AG04450 (cell line): ENCODE measurements at regions not wholly inside any gene's neighbourhood (a gene's known extent, or its start where the extent isn't known, plus 50 kb on each side); places are given as distances from the start of the nearest gene placed in this dataset.

Experiments
- CTCF ChIA-PET: fragments of 300-600, 350-600 bp; formaldehyde crosslinking; extraction: SDS; loops from one replicate; lab custom pipeline; 2022; ENCODE audit warnings: antibody characterized with exemption, inconsistent platforms; lab: Charles Lee
- POLR2A ChIA-PET: fragments of 350-600 bp; formaldehyde crosslinking; extraction: SDS; loops from one replicate; lab custom pipeline; 2021; ENCODE audit warnings: antibody characterized with exemption, inconsistent platforms; lab: Yijun Ruan, JAX
- DNase-seq: peaks from one replicate; pipeline ENCODE4 v3.0.0-alpha.2; 2011; ENCODE audit warnings: low read depth, low spot score
- H3K27ac ChIP-seq: one replicate; pipeline ENCODE4 v1.5.1; 2012; ENCODE audit warnings: low read depth, low read length, control low read depth
- H3K27me3 ChIP-seq: one replicate; pipeline ENCODE4 v1.6.0; 2012; ENCODE audit warnings: low read length; ENCODE audit not compliant: control insufficient read depth, insufficient read depth
- H3K4me3 ChIP-seq: 2 replicates; pipeline ENCODE4 v1.5.1; 2011; ENCODE audit warnings: mild to moderate bottlenecking, low read depth, low read length, control low read depth
- H3K9me3 ChIP-seq: 2 replicates; pipeline ENCODE4 v1.5.1; 2012; ENCODE audit warnings: low read length; ENCODE audit not compliant: control insufficient read depth, insufficient read depth
- CTCF ChIP-seq: IDR thresholded peaks from 2 replicates; pipeline ENCODE4 v1.5.1; 2011; ENCODE audit warnings: low read depth, low read length, control low read depth, inconsistent platforms

GRCh38 chr13:74869846-74870245, 612.1 kb downstream of the TBC1D4 start:
- Histone ChIP-seq H3K27ac (no peak overlapping the region), H3K4me3 (no peak overlapping the region), H3K9me3 (no peaks in the 10 kb centered on the region), H3K27me3 (no peaks in the 10 kb centered on the region)
- TF ChIP-seq CTCF = no peak
- DNase-seq = no peak
- POLR2A ChIA-PET = no interaction called here
- CTCF ChIA-PET = no interaction called here

GRCh38 chr13:74868049-74868448, 613.9 kb downstream of the TBC1D4 start:
- no peak overlapping the region for H3K4me3 ChIP-seq
- TF ChIP-seq CTCF = no peak
- ChIA-PET CTCF (no interaction called here), POLR2A (no interaction called here)
- DNase-seq = no peak
- H3K27ac ChIP-seq = no peak overlapping the region
- H3K9me3 ChIP-seq = no peaks in the 10 kb centered on the region
- no peaks in the 10 kb centered on the region for H3K27me3 ChIP-seq

GRCh38 chr13:74867460-74867859, 614.5 kb downstream of the TBC1D4 start:
- Histone ChIP-seq H3K4me3 (no peak overlapping the region), H3K27ac (no peak overlapping the region), H3K27me3 (no peaks in the 10 kb centered on the region), H3K9me3 (no peaks in the 10 kb centered on the region)
- no peak for DNase-seq
- CTCF ChIA-PET = interaction anchor here (0.7 kb wide), 1 partner anchor 824 kb away, joined by 6 read pairs; no protein-coding TSS in a partner anchor
- no peak for TF ChIP-seq CTCF
- POLR2A ChIA-PET = no interaction called here

- H3K4me3 ChIP-seq = no peak overlapping the region
- TF ChIP-seq CTCF = no peak
- ChIA-PET CTCF (interaction anchor here (0.7 kb wide), 1 partner anchor 852 kb away, joined by 4 read pairs; no protein-coding TSS in a partner anchor), POLR2A (no interaction called here)
- H3K27me3 ChIP-seq = no peaks in the 10 kb centered on the region
- no peak for DNase-seq
- H3K9me3 ChIP-seq = no peaks in the 10 kb centered on the region
- no peak overlapping the region for H3K27ac ChIP-seq
These were observed 615.9 kb downstream of the TBC1D4 start for GRCh38 chr13:74866101-74866500.

GRCh38 chr13:74865656-74866055, 616.3 kb downstream of the TBC1D4 start:
- ChIA-PET CTCF (interaction anchor here (0.7 kb wide), 1 partner anchor 851 kb away, joined by 4 read pairs; no protein-coding TSS in a partner anchor), POLR2A (no interaction called here)
- Histone ChIP-seq H3K27ac (no peak overlapping the region), H3K4me3 (no peak overlapping the region), H3K27me3 (no peaks in the 10 kb centered on the region), H3K9me3 (no peaks in the 10 kb centered on the region)
- TF ChIP-seq CTCF = no peak
- no peak for DNase-seq
